DMS79 (cell line): ENCODE measurements at regions not wholly inside any gene's neighbourhood (a gene's known extent, or its start where the extent isn't known, plus 50 kb on each side); places are given as distances from the start of the nearest gene placed in this dataset.
"Not testable (repeated sequence)": the region's sequence is repeated elsewhere in the genome, so short reads cannot be mapped to it uniquely, and the experiment has no call there.

Experiments used
- DNase-seq: peaks from one replicate; lab custom pipeline; 2025; lab: John Stamatoyannopoulos, UW

DNA sequence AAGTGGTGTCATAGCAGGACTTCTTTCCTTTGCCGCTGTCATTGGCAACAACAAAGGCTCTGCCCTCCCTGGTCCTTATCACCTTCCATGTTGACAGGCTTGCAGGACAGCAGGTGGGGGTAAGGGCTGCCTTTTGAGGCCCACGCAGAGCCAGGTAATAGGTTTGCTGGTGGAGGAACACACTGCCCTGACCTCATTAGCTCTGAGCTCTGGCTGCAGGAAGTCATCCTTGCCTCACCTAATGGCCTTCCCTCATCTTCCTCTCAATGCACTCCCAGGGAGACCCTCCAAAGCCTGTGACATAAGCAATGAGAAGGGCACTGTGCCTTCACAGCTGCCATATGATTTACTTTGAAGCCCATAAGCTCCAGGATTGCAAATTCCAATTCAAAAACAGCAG lies 1205.2 kb upstream of the AUTS2 start:
- no peak for DNase-seq

DNA sequence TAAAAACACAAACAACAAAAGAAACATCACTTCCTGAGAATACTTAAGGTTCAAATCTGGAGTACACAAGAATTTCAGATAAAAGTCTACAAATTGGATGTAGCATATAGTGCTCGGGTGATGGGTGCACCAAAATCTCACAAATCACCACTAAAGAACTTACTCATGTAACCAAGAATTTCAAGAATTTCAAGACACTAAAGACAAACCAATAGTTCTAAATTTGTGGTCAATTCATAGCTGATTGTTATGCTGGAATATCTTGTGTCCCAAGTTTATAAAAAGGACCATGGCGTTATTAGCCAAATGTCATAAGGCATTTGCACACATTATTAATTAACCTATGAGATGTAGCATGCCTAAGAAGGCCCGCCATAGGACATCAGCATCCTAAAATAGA lies 1204.1 kb upstream of the AUTS2 start:
- no peak for DNase-seq

DNA sequence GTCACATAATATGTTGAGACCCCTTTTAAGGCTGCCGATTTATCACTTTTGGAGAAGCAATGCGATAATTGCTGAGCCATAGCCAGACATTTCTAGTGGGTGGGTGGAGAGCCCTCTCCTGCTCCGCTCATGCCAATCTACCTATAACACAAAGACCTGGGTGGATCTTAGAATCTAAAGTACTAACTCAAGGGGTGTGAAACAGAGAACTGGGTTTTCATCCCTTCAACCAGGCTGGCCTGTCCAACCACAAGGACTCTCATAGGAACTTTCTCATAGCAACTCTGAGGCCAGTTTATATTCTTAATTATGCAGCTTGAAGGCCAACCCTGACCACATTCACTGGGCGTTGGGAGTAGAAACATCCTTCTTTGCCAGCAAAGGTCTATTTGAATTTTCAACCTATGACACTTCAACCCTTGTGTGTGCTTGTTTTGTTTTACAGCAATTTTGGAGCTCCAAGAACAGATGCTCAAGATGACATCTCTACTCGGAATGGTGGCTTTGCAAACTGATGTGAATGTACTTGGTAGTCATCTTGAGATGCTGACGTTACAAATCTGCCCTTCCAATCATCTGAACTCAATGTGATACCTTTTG lies 1198.2 kb upstream of the AUTS2 start:
- DNase-seq, result no peak

DNA sequence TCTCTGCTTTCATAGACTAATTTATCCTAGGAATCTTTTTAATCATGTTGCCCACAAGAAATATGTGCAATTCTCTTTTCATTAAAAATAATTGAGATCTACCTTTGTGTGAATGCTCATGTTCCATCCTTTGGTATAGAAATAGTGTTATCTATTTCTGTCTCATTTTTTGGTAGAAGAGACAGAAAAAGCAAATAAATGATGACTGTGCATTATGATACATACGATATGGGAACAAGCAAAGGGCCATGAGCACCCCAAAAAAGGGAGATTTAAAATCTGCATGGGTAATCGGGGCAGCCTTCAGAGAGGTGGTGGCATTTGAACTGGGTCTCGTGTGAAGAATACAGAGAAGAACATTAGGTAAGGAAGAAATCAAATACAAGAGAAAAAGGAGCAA lies 1197.5 kb upstream of the AUTS2 start:
- DNase-seq, result no peak

DNA sequence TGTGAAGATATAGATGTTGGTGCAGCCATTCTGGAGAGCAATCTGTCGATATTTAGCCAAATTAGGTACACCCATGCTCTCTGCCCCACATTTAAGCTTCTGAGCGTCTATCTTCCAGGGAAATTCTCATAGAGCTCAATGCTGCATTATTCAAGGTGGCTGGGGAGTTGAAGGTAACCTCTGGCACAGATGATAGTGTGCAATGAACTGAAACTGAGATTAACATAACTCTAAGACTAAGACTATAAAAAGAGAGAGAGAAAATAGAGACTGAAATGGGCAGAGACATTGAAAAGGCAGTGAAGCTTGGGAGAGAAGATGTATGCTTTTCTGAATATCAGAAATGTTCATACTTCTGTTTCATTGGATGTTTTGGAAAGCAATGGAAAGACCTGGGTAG lies 1197.0 kb upstream of the AUTS2 start:
- DNase-seq, result no peak

DNA sequence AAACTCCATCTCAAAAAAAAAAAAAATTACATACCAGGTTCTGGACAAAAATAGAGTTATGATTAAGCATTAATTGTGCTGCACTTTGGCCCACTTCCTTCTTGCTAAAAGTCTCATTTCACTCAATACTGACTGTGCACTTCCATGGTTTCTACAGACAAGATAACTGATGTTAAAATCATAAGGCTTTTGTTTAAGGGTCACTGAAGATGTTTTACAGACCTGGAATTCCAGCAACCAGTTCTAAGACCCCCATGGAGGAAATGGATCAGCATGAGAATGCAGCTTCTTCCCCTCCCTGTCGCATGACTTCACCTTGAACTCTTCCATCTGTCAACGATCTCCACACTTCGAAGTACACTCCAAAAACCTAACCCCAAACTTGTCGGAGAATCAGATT lies 1191.8 kb upstream of the AUTS2 start:
- no peak for DNase-seq

DNA sequence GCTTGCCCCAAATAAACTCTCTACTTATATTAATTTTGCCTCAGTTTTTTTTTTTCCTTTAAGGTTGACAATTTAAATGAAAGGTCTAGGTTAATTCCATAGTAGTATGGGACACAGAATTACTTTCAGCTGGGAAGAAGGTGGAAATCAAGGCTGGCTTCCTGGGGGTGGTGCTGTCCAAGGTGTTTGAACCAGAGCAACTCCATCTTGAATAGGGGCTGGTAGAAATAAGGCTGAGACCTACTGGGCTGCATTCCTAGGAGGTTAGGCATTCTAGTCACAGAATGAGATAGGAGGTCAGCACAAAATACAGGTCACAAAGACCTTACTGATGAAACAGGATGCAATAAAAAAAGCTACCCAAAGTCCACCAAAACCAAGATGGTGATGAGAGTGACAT lies 1190.8 kb upstream of the AUTS2 start:
- DNase-seq, result no peak

DNA sequence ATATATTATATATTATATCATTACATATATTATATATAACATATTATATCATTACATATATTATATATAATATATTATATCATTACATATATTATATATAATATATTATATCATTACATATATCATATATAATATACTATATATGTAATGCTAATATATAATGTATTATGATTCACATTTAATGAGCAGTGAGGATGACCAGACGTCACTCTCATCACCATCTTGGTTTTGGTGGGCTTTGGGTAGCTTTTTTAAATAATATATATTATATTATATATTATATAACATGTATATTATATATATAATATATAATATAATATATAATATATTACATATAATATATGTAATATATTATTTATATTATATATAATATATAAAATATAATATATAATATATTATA lies 1189.4 kb upstream of the AUTS2 start:
- no peak for DNase-seq

DNA sequence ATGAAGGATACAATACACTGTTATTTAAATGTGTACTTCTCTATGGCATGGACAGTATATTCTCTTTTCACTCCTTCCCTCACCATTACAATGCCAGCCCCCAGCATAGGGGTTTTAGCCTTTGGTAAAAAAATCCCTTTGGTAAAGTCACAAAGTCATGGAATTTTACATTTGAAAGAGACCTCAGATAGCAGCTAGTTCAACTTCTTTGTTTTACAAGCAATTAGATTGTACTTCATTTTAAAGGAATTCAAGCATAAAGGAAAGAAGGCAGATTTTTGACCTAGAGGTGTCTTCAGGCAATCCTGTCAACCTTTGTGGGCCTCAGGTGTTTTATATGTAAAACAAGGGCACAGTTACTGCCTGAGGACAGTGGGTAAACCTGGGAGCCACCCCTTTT lies 1188.4 kb upstream of the AUTS2 start:
- no peak for DNase-seq

DNA sequence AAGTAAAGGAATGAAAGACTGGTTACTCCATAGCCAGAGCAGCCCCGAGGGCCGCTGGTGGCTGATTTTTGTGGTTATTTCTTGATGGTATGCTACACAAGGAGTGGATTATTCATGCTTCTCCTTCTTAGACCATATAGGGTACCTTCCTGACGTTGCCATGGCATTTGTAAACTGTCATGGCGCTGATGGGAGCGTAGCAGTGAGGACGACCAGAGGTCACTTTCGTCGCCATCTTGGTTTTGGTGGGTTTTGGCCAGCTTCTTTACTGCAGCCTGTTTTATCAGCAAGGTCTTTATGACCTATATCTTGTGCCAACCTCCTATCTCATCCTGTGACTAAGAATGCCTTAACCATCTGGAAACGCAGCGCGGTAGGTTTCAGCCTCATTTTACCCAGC lies 1187.6 kb upstream of the AUTS2 start:
- DNase-seq, result not testable (repeated sequence)

DNA sequence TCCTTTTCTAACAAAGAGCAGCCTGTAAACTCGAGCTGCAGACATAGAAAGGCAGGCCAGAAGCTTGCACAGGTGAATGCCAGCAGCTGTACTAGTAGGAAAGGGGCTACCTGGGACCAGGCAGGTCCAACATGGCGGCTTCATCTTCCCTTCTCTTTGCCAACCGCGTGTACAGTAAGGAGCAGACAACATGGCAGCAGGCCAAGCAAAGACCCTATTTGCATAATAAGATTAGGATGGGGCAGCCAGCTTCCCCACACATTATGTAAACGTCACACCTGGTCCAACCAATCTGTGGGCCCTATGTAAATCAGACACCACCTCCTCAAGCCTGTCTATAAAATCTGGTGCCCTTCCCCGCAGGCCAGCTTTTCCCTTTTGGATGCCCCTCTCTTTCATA lies 1186.5 kb upstream of the AUTS2 start:
- no peak for DNase-seq

DNA sequence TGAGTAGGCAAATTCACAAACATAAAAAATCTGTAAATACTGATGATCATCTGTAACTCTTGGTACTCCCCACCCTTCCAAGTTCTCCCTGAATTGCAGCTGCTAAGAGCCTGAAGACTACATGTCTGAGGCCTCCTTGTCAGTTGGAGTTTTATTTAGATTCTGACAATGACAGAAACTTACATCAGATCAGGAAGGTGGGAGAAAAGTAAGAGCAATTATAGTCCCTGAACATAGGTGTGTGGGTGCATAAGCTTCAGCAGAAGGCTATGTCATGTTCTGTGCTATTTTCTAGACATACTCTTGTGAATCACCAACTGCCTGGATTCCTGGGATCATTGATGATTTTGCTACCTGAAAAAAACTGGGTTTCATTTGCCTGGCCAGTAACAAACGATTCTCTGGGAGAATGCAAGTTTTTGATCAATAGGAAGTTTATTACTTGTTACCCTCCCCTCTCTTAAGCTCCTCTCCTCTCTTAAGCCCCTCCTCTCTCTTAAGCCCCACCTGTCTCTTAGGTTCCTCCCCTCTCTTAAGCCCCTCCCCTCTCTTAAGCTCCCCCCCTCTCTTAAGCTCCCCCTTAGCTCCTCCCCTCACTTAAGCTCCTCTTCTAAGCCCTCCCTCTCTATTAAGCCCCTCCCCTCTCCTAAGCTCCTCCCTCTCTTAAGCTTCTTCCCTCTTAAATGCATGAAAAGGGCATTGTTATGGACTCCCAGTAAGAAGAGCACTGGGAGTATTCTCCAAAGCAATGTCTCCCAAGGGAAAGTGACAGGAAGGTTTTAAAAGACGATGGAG lies 1183.4 kb upstream of the AUTS2 start:
- DNase-seq, result no peak

DNA sequence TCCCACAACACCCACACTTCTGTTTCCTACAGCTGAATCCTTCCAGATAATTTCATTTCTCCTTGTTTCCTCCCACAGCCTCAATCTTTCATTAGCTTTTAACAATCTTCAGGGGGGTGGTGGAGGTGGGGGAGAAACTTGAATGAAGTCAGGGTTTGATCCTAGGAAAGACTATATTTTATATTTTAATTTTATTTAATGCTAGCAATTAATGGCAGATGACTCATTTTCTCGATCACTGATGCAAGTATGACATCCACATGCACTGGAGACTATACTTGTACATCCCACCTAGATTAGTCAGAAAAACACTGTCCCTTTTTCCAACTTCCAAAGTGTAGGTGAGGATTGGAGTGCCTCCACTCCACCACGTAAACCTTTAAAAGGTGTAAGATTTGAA lies 1181.3 kb upstream of the AUTS2 start:
- no peak for DNase-seq

DNA sequence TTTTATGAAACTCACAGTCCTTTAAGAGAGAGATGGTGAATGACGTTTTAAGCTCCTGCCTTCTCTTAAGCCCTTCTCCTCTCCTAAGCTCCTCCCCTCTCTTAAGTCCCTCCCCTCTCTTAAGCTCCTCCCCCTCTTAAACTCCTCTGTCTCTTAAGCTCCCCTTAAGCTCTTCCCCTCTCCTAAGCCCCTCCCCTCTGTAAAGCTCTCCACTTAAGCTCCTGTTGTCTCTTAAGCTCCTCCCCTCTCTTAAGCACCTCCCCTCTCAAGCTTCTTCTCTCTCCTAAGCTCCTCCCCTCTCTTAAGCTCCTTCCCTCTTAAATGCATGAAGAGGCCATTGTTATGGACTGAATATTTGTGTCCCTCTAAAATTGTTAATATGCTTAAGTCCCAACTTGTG lies 1180.6 kb upstream of the AUTS2 start:
- DNase-seq, result no peak

DNA sequence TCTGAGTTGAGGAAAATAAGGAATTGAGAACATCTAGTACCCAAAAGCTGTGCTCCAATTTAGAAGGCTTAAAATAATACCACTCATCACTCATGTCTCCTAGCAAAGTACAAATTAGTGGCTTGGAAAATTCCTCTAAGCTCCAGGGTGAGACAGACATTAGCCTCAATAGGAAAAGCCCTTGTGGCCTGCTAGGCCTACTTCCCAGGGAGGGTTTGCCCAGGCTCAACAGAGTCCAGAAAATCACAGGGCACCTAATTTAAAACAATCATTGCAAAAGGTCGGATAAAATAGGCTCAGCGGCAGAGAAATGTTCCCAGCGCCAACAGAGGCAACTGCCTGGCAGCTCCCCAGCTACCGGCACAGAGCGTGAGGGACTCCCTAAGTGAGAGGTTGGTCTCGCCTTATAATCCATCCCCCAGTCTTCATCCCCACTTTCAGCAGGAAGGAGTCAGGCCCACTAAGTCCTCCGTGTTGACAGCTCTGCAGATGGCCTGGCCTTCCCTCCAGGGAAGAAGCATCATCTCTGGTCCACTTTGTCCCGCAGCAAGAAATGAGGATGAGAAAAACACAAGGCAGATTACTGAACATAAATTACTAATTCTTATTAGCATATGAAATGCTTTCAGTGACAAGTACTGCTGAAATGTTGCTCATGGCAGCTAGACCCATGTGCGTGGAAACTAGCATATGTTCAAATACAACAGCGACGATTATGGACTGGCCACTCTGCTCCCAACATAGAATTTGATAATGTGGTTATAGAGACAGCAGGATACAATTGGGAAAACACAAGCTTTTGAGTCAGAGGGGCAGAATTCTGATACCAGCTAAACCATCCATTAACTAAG lies 1177.7 kb upstream of the AUTS2 start:
- no peak for DNase-seq

DNA sequence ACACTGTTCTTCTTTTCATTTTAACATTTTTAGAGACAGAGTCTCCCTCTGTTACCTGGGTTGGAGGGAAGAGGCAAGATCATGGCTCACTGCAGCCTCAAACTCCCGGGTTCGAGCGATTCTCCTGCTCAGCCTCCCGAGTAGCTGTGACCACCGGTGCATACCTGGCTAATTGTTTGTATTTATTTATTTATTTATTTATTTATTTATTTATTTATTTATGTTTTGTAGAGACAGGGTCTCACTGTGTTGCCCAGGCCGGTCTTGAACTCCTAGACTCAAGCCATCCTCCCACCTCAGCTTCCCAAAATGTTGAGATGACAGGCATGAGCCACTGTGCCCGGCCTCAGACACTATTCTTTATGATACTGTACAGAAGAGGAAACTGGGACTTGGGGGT lies 1176.6 kb upstream of the AUTS2 start:
- DNase-seq, result no peak

DNA sequence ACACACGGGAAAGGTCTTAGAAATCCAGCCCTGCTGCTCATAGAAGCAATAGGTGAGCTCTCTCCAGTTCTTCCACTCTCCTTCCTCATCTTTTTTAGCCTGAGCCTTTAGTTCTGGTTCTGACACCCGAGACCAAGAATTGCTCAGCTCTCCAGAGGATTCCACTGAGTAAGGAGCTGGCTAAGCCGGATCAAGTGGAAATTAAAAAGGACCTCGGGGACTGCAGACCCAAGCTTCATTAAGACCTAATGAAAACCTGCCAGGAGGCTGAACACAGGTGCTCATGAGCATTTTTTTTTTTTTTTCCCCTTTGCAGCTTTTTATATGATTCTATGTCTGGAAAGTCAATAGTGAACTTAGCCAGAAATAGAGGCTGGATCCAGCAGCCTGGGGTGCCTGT lies 1176.0 kb upstream of the AUTS2 start:
- no peak for DNase-seq

DNA sequence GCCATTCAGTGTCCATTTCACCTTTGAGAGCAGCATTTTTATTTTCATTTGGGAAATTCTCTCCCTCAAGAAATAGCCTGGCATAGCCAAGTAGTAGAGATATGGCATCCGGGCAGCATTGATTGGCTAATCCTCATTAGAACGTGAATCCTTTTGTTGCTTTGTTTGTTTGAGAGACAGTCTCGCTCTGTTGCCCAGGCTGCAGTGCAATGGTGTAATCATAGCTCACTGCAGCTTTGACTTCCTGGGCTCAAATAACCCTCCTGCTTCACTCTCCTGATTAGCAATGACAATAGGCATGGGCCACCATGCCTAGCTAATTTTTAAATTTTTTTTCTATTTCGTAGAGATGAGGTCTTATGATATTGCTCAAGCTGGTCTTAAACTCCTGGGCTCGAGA lies 1174.9 kb upstream of the AUTS2 start:
- no peak for DNase-seq

DNA sequence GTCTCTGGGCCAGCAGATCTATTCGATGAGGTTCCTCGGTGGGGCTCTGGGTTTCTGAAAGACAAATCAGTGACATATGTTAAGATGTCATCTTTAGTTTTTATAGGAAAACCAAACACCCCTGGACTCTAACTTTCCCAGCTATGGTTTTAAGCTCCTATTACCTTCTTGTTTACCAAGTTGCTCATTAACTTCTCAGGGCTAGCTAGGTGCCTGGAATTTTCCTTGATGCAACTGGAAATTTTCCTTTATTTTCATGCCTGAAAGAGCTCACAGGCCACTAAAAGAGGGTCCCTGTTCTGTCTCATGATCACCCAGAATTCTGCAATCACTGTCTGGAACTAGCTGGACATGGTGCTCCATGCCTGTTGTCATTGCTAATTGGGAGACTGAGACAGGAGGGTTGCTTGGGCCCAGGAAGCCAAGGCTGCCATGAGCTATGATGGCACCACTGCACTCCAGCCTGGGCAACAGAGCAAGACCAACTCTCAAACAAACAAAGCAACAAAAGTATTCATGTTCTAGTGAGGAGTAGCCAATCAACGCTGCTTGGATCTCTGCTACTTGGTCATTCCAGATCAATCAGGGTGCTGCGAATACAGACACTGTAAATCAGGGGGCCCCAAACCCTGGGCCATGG lies 1173.5 kb upstream of the AUTS2 start:
- DNase-seq, result no peak

DNA sequence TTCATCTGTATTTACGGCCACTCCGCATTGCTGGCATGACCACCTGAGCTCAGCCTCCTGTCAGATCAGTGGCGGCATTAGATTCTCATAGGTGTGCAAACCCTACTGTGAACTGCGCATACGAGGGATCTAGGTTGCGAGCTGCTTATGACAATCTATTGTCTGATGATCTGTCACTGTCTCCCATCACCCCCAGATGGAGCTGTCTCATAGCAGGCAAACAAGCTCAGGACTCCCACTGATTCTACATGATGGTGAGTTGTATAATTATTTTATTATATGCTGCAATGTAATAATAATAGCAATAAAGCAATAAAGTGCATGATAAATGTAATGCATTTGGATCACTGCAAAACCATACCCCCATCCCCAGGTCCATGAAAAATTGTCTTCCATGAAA lies 1172.9 kb upstream of the AUTS2 start:
- DNase-seq, result no peak

DNA sequence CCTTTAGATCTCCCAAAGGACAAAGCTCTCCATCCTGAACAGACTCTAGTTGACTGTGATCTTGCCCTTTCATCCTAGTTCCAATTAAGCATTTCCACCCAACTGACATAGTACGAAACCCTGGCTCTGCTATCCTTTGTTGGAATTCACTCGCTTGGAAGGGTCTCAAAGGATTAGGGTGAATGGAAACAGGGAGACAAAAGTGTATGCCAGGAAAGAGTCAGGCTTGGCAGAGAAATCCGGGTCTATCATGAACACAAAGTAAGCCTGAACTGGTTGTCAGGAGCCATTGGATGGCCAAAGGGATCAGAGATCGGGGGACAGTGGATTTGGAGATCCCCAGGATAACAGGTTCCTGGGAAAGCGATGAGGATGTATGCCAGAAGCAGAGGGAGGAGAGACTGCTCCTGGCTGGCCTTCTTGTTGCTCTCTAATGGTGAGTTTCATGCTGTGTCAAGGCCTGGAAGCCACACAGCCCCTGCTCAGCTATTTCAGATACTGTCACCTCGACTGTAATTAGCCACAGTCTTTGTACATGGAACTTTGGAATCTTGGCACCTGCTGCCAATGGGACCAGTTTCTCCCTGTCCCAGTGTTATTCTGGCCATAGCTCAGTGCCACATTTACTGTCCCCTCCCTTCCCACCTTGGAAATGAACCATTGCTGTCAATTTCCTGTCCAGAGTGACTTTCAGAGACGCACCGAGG lies 1168.7 kb upstream of the AUTS2 start:
- DNase-seq, result no peak

DNA sequence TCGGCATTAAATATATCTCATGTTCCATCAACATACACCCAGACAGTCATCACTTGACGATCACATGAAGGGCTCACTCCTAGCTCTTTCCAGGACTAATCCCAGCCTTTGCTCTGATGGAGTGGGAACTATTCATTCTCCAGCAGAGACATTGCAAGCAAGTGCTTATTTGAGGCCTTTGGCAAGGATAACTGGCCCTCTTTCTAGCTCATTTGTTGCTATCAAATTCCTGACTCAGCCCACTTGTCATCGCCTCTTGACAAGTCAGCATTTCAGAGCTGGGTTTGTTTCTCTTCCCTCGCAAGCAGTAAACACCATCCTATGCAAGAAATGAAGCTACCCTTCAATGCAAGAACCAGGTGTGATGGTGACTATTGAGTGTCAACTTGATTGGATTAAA lies 1165.7 kb upstream of the AUTS2 start:
- no peak for DNase-seq
